ENCODE measurements at regions not wholly inside any gene's neighbourhood (a gene's known extent, or its start where the extent isn't known, plus 50 kb on each side); places are given as distances from the start of the nearest gene placed in this dataset.

DNA sequence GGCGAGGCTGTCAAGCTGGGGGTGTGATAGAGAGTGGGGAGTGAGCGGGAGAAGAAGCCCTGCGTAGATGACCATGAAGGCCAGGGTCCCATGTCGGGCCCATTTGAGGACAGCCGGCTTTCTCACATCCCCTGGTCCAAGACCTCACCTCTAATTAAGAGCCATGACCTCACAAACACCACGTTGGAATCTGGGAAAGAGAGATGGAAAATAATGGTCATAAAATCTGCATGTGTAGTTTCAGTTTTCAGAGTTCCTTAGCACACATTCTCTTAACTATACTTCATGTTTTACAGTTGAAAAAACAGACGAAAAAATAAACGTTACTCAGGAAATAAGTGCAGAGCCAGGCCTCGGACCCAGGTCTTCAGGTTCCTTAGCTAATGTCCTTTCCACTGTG, 244.8 kb upstream of the SIX2 start:
- TF ChIP-seq, protein P1, sequence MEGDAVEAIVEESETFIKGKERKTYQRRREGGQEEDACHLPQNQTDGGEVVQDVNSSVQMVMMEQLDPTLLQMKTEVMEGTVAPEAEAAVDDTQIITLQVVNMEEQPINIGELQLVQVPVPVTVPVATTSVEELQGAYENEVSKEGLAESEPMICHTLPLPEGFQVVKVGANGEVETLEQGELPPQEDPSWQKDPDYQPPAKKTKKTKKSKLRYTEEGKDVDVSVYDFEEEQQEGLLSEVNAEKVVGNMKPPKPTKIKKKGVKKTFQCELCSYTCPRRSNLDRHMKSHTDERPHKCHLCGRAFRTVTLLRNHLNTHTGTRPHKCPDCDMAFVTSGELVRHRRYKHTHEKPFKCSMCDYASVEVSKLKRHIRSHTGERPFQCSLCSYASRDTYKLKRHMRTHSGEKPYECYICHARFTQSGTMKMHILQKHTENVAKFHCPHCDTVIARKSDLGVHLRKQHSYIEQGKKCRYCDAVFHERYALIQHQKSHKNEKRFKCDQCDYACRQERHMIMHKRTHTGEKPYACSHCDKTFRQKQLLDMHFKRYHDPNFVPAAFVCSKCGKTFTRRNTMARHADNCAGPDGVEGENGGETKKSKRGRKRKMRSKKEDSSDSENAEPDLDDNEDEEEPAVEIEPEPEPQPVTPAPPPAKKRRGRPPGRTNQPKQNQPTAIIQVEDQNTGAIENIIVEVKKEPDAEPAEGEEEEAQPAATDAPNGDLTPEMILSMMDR (IDR thresholded peaks at IDR 0.05; ENCODE audit: low read depth, low read length) = no peak
- TF ChIP-seq POLR2A (IDR thresholded peaks at IDR 0.05; ENCODE audit: extremely low read depth, insufficient read length) = no peak
- TF ChIP-seq, protein P2, sequence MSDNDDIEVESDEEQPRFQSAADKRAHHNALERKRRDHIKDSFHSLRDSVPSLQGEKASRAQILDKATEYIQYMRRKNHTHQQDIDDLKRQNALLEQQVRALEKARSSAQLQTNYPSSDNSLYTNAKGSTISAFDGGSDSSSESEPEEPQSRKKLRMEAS (IDR thresholded peaks at IDR 0.05; ENCODE audit: low read depth, low read length) = no peak

Measured in NB4 (cell line).